Esophagus squamous epithelium (tissue), 4 donors: ENCODE measurements at regions not wholly inside any gene's neighbourhood (a gene's known extent, or its start where the extent isn't known, plus 50 kb on each side); places are given as distances from the start of the nearest gene placed in this dataset.

Experiments
- POLR2A ChIP-seq, 4 donors: fragments of 450-650 bp; IDR thresholded peaks; one replicate each; pipeline ENCODE4 v1.6.1; 2017; ENCODE audit warnings: antibody characterized with exemption in 4 of 4, mild to moderate bottlenecking in 4 of 4, moderate library complexity in 3 of 4
- TF ChIP-seq, protein P1 (sequence below), 6 experiments: fragments of 450-650 bp in 4 of 6; fragments of 200-600 bp in 2 of 6; sonication (generic) in 2 of 6; IDR thresholded peaks; one replicate each; pipeline ENCODE4 v1.5.1; 2016 to 2019; ENCODE audit warnings: antibody characterized with exemption in 6 of 6, mild to moderate bottlenecking in 4 of 6, moderate library complexity in 4 of 6

DNA sequence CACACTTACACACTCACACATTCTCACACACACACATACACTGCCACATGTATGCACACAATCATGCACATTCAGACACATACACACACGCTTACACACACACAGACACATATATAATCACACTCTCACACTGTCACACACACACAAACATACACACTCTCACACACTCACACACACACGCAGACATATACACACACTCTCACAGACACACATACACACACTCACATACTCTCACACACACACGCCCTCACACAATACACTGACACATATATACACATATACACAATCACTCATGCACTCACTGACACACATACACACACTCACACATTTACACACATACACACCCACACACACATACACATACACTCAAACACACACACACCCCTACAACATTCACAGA lies 435.3 kb upstream of the FRG1 start:
- TF ChIP-seq, protein P1, sequence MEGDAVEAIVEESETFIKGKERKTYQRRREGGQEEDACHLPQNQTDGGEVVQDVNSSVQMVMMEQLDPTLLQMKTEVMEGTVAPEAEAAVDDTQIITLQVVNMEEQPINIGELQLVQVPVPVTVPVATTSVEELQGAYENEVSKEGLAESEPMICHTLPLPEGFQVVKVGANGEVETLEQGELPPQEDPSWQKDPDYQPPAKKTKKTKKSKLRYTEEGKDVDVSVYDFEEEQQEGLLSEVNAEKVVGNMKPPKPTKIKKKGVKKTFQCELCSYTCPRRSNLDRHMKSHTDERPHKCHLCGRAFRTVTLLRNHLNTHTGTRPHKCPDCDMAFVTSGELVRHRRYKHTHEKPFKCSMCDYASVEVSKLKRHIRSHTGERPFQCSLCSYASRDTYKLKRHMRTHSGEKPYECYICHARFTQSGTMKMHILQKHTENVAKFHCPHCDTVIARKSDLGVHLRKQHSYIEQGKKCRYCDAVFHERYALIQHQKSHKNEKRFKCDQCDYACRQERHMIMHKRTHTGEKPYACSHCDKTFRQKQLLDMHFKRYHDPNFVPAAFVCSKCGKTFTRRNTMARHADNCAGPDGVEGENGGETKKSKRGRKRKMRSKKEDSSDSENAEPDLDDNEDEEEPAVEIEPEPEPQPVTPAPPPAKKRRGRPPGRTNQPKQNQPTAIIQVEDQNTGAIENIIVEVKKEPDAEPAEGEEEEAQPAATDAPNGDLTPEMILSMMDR (IDR thresholded peaks at IDR 0.05), result no peak
- no peak for TF ChIP-seq POLR2A (IDR thresholded peaks at IDR 0.05)
